GM21381 (cell line): ENCODE measurements at regions not wholly inside any gene's neighbourhood (a gene's known extent, or its start where the extent isn't known, plus 50 kb on each side); places are given as distances from the start of the nearest gene placed in this dataset.
"Not testable (repeated sequence)": the region's sequence is repeated elsewhere in the genome, so short reads cannot be mapped to it uniquely, and the experiment has no call there.

Source experiments
- ATAC-seq: cut with Tn5 transposase; IDR thresholded peaks from one replicate; pipeline ENCODE4 v1.9.1; 2021; ENCODE audit warnings: mild to moderate bottlenecking, moderate library complexity; ENCODE audit not compliant: unreplicated experiment

DNA sequence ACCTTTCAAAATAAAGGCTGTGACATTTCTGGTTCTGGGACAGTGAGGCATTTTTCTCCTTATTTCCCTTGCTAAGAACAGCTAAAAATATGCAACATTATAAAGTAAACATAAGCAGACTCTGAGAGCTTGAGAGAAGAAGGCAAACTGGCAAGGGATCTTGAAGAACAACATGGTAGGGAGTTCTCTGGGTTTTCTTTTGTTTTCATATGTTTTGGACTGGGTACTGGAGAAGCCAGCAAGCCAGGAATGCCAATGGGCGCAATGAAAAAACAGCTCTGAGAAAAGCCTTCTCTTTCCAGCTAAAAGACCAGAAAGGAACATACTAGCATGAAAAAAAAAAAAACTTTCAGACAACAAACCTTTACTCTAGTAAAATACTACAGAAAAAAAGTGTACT, 351.4 kb upstream of the HS6ST1 start:
- ATAC-seq = no peak

- ATAC-seq = not testable (repeated sequence)
These were observed 353.5 kb upstream of the HS6ST1 start for GRCh38 chr2:128671981-128672757.

- ATAC-seq = not testable (repeated sequence)
These were observed 361.0 kb upstream of the HS6ST1 start for GRCh38 chr2:128679680-128680079.

DNA sequence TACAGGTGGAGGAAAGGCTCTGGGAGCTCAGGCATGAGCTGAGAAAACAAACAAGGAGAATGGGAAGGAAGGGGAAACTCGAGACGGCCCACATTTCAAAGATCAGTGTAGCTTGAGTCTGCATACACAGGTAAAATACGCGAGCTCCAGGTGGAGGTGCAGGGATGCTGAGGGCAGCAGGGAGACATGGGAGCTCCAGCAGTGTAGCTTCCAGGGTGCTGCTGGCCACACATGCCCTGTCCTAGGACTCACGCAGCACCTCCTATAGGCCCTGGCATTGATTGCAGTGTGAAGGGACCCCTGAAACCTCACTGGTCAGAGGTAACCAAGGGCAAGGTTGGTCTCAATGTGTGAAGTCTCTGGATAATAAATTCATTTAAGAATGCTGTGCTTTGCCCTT, 362.8 kb upstream of the HS6ST1 start:
- no peak for ATAC-seq

DNA sequence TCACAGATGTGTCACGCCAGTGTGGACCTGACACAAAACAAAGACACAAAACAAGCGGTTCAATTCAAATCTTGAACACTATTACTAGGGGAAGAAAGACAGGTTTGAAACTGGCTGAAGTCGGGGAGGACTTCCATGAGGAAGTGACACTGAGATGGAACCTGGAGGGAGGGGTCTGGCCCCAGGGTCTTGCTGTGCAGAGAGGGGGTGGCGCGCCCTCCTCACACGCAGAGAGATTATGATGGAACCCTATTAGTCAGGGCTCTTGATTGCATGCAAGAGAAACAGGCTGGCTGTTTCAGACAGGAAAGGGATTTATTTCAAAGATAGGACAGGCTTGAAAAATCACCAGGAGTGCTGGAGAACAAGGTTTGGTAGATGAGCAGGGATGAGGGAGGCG, 363.6 kb upstream of the HS6ST1 start:
- no peak for ATAC-seq

DNA sequence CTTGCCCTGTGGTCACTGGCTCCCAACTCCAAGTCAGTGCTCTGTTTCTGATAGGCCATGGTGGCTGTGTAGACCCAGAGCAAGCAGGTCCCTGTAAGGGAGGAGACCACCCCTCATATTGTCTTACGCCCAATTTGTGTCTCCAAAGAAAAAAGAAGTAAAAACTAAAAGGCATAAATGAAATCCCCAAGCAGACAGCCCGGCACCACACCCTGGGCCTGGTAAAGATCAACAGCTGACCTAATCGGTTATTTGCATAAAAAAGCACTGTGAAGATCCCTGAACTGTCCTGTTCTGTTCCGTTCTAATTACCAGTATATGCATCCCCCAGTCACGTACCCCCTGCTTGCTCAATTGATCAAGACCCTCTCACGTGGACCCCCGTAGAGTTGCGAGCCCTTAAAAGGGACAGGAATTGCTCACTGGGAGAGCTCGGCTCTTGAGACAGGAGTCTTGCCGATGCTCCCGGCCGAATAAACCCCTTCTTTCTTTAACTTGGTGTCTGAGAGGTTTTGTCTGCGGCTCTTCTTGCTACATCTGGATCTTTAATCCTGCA, 364.1 kb upstream of the HS6ST1 start:
- no peak for ATAC-seq

DNA sequence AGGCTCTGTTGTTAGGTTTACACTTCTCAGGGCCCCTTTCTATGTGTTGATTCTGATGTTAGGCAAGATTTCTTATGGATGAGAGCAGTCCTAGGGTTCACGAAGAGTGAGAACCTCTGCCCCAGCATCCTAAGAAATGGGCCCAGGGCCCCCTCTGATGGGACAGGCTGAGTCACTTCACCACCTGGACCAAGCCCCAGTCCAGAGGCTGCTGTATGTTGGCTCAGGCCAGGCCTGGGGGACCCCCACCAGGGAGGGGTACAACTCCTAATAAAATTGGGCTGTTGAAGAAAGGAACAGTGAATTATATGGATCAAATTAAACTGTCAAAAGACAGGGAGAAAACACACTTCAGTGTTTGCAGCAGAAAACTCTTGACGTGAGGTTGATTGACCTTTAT, 365.9 kb upstream of the HS6ST1 start:
- no peak for ATAC-seq

DNA sequence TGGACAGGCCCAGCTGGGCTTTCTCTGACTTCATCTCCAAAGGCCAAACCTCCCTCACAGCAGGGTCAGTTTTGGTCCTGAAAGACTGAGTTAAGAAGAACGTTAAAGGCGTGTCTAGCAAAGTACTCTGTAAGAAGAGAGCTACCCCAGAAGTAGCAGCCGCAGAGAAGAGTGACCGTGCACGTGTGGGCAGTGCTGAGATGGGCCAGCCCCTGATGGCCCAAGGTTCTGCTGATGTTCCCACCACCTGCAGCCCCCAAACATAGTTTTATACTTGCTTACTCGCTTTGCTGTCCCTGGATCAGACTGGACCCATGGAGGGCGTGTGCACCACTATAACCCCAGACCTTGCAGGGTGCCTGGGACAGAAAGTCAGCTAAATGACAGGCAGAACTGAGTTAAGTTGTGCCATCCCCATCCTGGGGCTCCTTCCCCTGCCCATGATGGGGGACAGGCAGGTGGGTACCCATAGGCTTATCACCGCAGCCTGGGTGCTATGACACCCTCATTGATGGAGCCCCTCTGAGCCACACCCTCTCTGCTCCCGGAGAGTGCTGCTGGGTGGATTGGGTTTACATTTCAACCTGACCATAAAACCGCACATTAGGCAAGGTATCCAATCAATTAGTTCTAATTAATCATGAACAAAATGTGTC, 367.3 kb upstream of the HS6ST1 start:
- peak; percentile 48 for ATAC-seq

DNA sequence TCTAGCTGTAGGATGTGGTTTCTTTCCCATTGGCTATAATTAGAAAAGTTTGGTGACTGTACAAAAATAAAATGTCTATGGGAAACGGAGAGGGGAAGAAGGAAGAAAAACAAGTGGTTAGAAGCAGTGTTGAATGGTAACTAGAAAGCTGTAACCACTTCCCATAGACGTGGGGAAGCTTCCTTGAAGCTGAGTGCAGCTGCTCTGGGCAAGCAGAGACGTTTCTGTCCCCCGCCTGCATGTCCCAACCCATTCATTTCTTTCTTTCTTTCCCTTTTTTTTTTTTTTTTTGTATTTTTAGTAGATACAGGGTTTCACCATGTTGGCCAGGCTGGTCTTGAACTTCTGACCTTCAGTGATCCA, 367.8 kb upstream of the HS6ST1 start:
- peak; percentile 74 for ATAC-seq

- no peak for ATAC-seq
These were observed 368.4 kb upstream of the HS6ST1 start for GRCh38 chr2:128686881-128687555.

- ATAC-seq = no peak
These were observed 368.9 kb upstream of the HS6ST1 start for GRCh38 chr2:128687565-128687964.

DNA sequence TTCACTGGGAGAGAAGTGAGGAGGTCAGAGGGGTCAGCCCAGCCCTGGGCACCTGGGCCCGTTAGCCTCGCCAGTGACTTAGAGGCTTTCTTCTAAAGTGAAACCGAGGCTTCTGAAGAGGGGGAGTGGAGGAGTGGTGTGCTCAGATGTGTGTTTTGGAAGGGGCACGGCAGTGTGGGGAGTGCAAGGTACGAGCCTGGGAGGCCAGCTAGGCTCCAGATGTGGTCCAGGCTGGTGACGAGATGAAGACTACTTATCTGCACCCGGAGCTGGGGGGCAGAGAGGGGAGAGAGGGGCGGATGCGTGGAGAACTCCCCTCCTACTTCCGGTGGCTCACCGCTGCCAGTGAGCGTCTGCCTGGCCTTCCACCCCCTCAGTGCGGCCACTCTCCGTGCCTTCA, 371.3 kb upstream of the HS6ST1 start:
- ATAC-seq = no peak

DNA sequence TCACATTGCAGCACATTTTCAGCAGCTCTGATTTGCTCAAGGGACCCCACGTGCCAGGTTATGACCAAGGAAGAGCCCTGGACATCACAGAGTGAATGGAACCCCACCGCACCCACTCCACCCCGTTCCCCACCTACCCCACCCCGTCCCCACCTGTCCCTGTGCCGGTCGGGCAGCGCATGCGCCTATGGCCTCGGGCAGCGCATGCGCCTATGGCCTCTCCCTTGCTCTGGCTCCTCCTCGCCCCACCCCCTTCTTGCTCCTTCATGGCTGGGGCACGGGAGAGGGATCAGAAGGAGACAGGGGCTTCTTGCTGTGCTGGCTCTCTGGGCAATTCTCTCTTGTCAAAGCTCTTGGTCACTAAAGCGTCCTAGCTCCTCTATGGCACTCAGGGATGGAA, 371.8 kb upstream of the HS6ST1 start:
- ATAC-seq = no peak

- no peak for ATAC-seq
These were observed 372.2 kb upstream of the HS6ST1 start for GRCh38 chr2:128690869-128691268.

DNA sequence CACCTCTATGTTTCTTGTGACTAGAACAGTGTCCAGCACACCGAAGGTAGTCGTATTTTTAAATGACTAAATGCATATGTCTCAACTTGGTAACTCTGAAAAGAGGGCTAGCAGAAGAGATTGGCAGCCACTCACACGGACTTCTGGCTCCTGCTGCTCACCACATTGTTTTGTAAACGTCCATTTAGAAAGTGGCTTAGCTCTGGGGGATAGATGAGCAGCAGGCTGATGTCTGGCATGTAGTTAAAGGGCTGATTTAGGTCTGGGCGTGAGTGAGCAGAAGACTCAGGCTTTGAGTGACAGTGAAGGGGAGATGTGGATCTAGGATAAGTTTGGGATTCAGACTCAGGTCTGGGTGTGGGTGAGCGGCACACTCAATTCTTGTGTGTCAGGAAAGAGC, 372.9 kb upstream of the HS6ST1 start:
- no peak for ATAC-seq

- ATAC-seq = no peak
These were observed 374.5 kb upstream of the HS6ST1 start for GRCh38 chr2:128692895-128693742.

DNA sequence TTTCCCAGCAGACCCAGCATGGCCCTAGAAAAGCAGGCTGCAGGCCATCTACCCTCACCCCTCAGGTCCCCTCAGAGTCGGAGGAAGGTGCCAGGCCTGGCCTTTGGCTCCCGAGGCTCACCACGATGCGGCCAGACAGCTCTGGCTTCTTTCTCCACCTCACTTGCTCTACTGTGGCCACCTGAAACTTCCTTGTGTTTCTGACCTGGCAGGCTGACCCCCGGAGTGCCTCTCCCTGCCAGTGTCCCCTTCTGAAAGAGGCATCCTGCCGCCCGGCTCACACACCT, 375.0 kb upstream of the HS6ST1 start:
- no peak for ATAC-seq

DNA sequence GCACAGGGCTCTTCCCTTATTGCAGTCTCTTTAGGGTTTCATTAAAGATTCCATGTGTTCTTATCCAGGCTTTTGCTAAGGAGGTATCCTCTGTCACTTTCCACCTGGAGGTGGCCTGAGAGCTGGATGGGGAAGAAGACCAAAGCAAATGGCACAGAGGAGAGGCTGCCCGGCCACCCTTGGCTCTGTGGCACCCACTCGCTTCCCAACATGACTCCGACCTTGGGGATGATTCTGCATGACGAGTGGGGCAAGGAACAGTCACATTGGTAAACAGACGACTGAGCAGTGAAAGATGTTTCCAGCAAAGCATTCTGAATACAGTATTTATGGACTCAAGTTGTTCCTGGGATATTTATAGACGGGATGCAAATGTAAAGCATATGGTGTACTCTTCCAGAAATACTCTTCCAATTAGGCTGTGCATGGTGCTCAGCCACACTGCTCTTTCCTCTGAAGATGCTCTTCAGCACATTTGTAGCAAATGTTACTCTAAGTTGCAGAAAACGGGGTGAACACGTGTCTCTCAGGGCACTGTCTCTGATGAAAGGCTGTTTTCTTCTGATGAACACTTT, 377.1 kb upstream of the HS6ST1 start:
- ATAC-seq = no peak

GRCh38 chr2:128696421-128696820, 377.8 kb upstream of the HS6ST1 start:
- no peak for ATAC-seq

DNA sequence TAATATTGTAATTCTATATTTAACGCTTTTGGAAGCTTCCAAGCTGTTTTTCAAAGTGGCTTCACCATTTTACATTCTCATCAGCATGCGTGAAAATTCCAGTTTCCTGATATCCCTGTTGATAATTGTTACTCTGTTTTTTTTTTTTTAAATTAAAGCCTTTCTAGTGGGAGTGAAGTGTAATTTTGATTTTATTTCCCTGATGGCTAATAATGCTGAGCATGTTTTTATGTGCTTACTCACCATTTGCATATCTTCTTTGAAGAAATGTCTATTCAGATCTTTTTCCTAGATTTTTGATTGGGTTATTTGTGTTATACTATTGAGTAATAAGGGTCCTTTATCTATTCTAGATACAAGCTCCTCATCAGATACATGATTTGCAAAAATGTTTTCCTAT, 382.8 kb upstream of the HS6ST1 start:
- no peak for ATAC-seq

DNA sequence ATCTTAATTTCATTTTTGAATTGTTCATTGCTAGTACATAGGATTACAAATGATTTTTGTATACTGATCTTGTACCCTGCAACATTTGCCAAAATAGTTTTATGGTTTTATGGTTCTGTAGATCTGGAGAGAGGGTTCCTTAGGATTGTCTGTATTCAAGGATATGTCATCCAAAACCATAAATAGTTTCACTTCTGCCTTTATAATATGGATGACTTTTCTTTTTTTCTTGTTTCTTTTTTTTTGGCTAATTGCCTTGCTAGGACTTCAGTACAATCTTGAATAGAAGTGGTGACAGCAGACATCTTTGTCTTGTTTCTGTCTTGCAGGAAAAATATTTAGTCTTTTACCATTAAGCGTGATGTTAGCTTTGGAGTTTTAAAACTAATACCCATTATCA, 383.9 kb upstream of the HS6ST1 start:
- ATAC-seq = no peak
